Esophagus muscularis mucosa (tissue), 4 donors: ENCODE measurements at regions not wholly inside any gene's neighbourhood (a gene's known extent, or its start where the extent isn't known, plus 50 kb on each side); places are given as distances from the start of the nearest gene placed in this dataset.

ENCODE experiments used
- EP300 ChIP-seq: sonication (generic); formaldehyde crosslinking; IDR thresholded peaks from one replicate; pipeline ENCODE4 v1.6.1; 2017; ENCODE audit warnings: antibody characterized with exemption
- POLR2A ChIP-seq: fragments of 450-650 bp; IDR thresholded peaks from one replicate; pipeline ENCODE4 v1.6.1; 2017; ENCODE audit warnings: antibody characterized with exemption, moderate library complexity, mild to moderate bottlenecking, low read depth
- TF ChIP-seq, protein P1 (sequence below), 3 experiments: fragments of 200-600 bp in 2 of 3; fragments of 450-650 bp in 1 of 3; sonication (generic) in 2 of 3; IDR thresholded peaks; one replicate each; pipeline ENCODE4 v1.5.1; 2017 to 2019; ENCODE audit warnings: antibody characterized with exemption in 3 of 3, mild to moderate bottlenecking in 2 of 3, moderate library complexity in 1 of 3

DNA sequence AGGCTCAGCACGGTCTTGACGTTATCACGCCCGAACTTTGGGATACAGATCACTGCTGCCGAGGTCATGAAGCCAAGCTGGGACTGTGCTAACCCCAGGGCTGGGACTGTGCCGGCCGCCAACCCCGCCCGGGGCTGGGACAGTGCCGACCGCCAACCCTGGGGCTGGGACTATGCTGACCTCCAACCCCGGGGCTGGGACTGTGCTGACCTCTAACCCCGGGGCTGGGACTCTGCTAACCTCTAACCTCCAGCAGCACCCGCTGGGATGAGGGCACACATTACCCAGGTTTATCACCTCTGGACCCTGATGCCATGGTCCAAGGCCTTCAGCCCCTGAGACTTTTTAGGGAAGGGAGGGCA lies 129.7 kb downstream of the IGLL1 start:
- TF ChIP-seq POLR2A (no peak), EP300 (no peak)
- TF ChIP-seq, protein P1, sequence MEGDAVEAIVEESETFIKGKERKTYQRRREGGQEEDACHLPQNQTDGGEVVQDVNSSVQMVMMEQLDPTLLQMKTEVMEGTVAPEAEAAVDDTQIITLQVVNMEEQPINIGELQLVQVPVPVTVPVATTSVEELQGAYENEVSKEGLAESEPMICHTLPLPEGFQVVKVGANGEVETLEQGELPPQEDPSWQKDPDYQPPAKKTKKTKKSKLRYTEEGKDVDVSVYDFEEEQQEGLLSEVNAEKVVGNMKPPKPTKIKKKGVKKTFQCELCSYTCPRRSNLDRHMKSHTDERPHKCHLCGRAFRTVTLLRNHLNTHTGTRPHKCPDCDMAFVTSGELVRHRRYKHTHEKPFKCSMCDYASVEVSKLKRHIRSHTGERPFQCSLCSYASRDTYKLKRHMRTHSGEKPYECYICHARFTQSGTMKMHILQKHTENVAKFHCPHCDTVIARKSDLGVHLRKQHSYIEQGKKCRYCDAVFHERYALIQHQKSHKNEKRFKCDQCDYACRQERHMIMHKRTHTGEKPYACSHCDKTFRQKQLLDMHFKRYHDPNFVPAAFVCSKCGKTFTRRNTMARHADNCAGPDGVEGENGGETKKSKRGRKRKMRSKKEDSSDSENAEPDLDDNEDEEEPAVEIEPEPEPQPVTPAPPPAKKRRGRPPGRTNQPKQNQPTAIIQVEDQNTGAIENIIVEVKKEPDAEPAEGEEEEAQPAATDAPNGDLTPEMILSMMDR (IDR thresholded peaks at IDR 0.05) = no peak
